NCI-H526 (cell line): ENCODE measurements at regions not wholly inside any gene's neighbourhood (a gene's known extent, or its start where the extent isn't known, plus 50 kb on each side); places are given as distances from the start of the nearest gene placed in this dataset.
A peak's percentile ranks its signal among the peaks of the same experiment; 100 is the strongest.
"Not testable (repeated sequence)": the region's sequence is repeated elsewhere in the genome, so short reads cannot be mapped to it uniquely, and the experiment has no call there.

Source experiments
- DNase-seq, 2 experiments: peaks; one replicate each; lab custom pipeline; 2025; lab: John Stamatoyannopoulos, UW

DNA sequence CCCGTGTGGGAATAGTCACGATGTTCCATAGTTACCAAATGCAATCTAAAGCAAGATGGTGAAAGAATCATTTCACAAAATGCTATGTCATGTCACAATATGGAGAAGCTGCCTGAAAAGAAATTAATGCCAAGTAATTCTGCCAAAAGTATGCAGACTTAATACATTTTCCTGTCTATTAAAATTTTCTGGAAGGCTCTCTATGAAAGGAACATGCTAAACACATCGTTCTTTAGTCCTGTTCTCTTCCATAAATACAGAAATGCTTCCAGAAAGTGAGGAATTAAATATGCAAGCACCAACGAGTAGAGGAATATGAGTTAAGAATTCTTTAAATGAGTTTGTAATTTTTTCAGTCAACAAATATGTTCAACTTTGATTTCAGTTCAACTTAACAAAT is 266.8 kb upstream of the CRBN start:
- DNase-seq: no peak

DNA sequence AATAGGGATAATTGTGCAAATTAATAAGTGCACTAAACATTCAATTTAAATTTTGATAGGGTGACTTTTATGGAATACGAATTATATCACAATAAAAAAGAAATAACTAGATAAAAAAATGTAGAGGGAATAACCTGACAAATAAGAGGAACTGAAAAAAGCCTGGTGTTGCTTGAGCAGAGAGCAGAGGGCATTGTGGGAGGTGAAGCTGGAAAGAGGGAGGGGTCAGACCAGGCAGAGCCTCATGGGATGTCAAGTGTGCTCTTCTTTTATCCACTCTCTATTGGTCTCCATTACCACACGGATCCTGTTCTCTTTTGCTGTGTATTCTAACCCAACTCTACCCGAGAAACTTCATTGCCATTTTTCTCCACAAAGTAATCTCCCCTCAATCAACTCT is 264.0 kb upstream of the CRBN start:
- DNase-seq: no peak

DNA sequence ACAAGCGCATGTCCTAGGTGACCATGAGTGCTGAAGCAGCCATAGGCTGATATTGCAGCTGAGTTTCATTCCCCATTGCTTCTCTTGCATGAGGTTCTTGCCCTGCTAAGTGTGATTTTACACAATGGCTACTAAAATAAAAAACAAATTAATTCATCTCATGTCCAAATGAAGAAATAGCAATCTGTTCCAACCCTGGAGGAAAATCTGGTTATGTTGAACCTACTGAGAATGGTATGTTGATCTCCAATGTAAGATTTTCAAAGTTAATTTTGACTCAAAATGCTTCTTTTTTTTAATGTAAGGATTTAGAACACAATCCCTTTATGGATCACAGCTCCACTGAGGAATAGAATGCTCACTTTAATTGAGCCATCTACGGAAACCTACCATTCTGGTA is 254.2 kb upstream of the CRBN start:
- DNase-seq: no peak

DNA sequence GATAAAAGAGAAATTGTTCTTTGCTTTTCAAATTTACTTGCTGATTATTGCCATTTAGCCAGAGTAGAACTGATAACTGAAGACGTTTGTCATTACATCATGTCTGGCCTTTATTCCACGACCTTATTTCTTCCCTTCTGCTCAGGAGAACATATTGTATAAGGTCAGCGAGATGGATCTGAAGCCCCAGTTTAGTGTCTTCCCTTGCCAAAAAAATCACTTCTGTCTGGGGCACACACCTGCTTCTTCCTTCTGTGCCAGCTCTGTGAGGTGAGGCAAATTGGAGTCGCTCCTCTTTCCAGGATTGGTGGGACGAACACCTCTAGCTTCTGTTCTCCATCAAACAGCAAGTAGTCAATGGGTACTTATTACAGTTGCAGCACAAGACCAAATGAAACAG is 250.3 kb upstream of the CRBN start:
- DNase-seq: no peak

DNA sequence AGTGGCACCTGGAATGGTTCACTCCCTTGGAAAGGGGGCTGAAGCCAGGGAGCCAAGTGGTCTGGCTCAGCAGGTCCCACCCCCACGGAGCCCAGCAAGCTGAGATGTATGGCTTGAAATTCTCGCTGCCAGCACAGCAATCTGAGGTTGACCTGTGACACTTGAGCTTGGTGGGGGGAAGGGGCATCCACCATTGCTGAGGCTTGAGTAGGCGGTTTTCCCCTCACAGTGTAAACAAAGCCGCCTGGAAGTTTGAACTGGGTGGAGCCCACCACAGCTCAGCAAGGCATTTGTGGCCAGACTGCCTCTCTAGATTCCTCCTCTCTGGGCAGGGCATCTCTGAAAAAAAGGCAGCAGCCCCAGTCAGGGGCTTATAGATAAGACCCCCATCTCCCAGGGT is 228.2 kb upstream of the CRBN start:
- not testable (repeated sequence) for DNase-seq

DNA sequence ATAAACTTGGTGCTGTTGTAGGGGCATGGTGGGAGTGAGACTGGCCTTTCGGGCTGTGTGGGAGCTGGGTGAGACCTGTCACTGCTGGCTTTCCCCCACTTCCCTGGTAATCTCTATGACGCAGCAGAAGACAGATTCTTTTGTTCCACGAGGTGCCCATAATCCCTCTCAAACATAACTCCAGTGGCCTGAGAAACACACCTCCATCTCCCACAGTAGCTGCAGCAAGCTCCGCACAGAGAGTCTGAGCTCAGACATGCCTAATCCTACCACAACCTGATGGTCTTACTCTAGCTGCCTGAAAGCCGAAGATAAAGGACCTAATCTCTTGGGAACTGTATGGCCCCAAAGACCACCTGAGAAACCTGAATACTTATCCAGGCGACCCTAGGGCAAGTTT is 225.6 kb upstream of the CRBN start:
- DNase-seq: no peak

DNA sequence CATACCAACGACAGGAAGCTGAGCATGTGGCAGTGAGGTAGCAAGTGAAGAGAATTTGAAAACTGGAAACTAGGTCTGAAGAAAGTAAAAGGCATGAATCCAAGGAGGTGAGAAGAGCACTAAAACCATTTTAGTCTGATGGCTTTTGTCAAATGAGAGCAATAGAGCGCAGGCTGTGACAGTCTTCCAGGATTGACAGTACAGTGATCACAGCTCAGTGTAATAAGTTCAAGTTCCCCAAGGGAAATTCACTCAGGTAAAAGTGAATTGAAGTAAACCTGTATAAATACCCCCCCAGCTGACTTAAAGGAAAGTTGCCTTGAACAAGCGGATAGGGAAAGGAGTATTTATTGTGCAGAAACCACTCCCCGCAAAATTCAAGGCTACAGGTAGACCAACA is 224.2 kb upstream of the CRBN start:
- no peak for DNase-seq

DNA sequence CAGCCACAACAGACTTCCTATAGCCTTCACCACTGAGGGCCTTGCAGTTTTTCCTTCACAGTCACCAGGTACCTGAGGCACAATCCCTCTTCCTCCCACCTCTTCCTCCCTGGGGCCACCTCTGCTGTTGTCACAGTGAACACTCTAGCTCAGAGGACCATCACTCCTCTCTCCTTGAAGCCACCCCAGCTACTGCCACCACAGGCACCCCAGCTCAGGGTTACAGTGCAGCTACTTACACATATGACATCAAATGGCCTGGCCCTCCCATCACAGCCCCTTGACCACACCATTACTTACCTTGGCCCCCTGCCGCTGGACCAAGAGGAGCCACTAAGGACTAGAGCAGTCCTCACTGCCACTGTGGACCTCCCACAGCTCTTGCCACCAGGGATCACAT is 213.5 kb upstream of the CRBN start:
- DNase-seq: no peak

DNA sequence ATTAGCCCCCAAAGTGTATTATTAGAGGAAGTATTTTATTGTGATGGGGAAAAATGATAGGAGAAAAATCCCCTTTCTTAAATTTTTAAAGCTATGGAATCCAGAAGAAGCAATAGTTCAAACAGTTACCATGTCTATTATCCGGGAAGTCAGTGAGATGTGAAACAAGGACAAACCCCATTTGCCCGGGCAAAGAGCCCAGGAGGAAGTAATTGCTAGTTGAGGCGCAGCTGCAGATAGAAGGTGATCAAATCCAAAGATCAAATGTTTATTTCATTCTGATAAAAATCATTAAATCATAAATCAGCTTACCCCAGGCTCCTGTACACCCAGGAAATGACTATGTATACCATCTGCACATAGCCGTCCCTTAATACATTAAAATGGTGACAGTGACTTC is 204.0 kb upstream of the CRBN start:
- no peak for DNase-seq

DNA sequence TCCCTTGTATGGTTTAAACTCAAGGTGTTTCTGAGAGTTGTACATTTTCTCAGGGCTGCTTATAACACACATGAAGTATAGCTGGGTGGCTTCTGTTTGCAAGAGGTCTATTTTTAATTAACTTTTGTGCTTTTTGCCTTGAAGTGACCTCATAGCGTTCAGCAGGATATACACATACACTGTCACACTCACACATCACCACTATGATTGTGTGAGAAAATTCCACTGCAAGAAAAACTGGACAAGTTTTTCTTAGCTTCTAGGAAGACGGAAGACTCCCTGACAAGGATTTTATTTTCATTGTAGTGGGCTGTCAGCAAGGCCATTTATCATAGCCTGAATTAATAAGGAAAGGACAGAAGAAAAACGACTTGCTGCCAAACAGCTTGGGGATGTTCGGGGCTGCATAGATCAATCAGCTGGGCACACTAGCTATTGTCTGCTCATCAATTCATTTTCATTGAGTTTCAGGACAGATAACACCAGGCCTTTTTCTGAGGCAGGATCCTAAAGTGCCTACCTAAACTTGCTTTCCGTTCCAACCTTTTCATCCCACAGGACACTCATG is 192.8 kb upstream of the CRBN start:
- DNase-seq: no peak

DNA sequence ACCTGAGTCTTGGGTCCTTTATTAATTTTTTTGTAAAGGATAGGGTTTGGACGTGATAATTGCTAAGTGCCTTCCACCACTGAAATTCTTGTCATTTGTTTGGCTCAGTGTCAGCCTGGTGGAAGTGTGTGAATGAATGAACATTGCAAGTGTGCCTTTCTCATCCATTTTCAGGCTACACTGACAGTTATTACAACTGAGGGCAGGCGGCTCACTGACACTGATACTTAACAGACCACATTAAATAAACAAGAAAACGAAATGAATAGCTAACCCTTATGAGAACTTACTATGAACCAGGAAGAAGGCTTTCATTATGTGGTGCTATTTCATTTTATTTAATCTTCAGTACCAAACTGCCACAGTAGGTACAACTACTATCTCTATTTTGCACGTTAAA is 188.8 kb upstream of the CRBN start:
- DNase-seq: no peak

DNA sequence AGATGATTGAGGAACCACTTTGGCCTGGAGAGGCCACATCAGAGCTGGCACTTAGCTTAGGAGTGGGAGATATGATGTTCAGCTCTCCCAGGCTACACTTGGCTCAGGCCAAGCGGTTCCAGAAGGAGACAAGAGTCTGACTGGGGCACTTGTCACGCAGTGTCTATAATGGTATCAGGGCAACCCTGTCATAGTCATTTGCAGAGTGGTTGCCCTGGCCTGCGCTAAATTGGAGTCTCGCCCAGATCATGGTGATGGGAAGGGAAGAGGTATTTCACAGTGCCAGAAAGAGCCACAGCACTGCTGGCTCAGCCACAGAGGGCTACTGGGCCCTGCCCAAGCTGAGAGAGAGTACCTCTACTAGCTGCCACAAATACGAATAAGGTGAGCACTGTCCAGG is 186.9 kb upstream of the CRBN start:
- DNase-seq: no peak

DNA sequence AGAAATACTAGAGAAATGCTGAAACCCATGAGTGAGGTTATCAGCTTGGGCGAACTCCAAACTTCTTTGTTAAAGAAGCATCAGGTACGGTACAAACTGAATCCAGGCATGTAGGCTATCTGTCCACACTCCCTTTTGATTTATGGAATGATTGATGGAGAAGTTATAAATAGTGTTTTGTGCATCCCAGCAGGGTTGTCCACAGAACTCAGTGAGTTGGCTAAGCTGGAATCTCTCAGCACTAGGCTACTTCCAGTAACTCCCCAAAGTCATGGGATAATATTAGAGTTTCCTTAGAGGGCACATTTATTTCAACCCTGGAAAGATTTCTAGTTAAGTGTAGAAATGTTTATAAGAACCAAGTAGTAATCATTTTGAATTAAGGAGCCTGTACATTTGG is 186.2 kb upstream of the CRBN start:
- no peak for DNase-seq

DNA sequence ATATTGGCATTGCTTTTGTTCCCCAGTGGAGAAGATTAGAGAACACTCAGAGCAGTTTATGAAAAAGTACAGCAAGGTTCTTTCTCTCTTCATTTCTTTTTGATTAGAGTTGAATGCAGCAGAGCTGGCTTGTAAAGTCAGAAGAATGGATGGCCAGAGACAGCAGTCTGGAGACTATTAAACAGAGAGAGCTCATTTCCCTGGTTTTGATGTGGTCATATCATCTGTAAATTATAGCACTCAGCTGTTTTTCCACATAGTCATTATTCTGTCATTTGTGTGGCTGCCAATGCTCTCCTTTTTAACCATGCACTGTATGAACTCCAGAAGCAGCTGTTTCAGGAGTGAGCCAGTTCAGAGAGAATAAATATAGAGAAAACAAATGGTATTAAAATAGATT is 177.4 kb upstream of the CRBN start:
- peak in 1 of 2 experiments; percentile 28 for DNase-seq

DNA sequence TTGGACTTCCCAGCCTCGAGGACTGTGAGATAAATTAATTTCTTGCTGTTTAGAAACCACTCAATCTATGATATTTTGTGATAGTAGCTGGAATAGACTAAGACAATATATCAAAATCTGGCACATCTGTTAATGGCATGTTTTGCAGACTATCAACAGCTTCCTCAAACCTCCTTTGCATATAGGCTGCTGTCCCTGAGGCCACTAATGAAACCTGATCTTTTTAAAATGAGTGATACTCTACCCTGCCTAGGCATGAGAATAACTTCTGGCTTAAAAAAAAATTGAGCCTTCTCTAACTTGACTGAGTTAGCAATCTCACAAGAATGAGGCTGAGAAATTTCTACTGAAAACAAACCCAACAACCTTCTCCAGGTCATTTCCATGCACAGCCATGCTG is 176.0 kb upstream of the CRBN start:
- DNase-seq: peak; percentile 40 to 76

DNA sequence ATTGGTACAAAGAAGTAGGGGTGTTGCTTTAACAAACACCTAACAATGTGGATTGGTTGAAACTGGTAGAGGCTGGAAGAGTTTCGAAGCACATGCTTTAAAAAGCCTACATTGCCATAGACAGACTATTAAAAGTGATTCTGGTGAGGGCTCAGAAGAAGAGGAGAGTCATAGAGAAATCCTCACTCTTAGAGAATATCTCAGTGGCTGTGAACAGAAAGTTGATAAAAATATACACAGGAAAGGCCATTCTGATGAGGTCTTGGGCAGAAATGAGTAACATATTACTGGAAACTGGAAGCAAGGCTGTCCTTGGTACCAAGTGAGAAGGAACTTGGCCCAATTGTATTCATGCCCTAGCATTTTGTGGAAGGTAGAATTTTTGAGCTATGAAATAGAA is 173.7 kb upstream of the CRBN start:
- DNase-seq: no peak

DNA sequence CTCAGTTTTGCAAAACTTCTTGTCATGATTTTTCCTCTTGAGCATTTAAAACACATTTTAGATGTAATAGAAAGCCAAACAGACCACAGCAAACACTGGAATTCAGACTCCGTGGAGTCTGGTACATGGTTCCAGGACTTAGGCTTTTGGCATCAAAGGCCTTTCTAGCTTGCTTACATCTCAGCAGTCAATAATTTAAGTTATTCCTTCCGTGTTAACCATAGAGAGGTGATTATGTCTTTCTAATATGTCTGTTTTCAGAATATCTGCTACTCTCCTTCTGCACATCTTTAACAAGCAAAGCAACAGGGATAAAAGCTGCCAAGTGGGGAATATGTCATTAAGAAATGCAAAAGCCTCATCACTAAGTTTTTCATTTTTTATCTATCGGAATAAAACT is 171.7 kb upstream of the CRBN start:
- no peak for DNase-seq

DNA sequence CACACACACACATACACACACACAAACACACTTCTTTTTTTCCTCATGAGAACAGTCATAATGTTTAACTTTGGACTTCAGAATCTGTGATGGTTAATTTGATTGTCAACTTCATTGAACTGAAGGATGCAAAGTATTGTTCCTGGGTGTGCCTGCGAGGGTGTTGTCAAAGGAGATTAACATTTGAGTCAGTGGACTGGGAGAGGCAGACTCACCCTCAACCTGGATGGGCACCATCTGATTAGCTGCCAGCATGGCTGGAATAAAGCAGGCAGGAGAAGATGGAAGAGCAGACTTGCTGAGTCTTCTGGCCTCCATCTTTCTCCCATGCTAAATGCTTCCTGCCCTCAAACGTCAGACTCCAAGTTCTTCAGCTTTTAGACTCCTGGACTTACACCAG is 167.6 kb upstream of the CRBN start:
- DNase-seq: not testable (repeated sequence)

DNA sequence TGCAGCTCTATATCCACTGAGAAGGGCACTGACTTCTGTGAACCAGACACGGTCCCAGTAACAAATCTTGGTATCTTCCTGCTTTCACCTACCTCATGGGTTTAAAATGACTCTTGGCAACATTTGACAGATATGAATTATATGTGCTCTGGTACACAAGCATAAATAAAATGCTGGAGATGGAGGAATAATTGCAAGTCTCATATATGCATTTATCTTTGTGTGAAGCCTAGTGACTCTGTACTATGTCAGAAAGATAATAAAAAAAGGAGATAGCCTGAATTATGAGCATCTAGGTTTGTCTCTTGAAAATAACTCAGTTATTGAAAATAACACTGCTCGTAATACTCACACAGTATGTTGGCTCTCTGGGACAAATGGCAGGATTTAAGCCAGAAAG is 167.1 kb upstream of the CRBN start:
- DNase-seq: no peak

DNA sequence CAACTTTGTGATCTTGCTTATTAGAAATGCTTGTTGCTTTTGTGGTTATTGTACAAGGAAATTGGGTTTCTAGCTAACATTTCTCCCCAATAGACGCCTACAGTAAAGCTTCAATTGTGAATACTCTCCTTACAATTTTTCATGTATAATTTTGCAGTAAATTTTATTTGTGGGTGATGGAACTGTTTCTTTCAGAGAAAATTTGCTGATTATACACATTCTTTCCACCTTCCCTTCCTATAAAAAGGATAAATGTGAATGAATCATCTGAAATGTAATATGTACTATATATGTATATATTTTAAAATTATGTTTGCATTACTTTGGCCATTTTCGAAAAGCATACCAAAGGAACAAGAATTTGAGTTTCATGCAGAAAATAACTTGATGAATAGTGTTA is 162.7 kb upstream of the CRBN start:
- DNase-seq: no peak

DNA sequence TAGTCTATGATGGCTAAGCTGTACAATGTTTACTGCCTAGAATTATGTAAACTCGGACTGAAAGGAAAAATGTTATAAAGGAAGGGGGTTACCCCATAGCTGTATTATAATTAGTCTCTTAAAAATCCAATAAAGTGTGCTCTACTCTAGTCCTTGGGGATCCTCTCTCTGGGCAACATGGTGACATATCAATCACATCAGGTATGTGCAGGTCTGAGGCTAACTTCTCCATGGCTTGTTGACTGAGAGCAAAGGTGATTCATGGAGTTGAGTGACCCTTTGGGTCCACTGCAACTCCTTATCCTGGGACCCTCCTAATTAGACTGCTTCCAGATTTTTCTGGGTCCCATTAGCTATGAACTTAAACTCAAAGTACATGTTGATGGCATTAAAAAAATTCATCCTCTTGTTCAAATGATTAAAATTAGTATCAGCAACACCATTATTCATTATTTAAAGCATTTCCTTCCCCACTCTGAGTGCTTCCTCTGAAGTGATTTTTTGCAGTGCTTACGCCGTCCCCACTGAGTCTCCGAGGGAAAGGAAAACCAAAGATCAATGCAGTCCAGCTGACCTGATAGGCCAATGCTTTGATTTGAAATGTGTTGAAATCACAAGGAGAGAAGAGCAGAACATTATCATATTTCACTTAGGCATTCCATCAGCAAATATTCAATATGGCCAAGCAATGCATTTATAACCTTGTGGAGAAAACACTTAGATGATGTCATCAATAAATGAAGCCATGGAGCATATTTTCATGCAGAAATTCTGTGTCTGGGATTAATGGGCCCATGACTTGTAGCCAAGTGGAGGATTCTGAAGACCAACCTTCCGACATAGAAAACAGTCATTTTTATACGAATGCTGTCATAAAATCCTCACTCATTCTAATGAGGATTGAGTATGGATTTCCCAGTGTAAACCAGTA is 161.7 kb upstream of the CRBN start:
- no peak for DNase-seq

DNA sequence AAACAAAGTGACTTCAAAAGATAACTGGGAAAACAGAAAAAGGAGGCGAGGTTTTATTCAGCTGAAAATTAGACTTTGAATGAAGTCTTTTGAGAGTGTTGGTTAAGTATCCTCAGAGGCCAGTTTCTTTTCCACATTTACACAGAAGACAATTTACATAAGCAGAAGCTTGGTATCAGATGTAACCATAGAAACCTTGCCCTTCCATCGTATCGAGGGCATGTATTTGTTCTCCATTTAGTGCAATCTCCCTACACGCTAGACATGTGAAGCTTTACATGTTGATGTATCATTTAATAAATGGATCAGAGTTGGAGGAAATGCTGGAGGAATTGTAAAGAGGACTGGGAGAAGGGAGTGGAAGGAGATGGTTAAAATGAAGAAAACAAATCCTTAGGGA is 161.0 kb upstream of the CRBN start:
- DNase-seq: peak in 1 of 2 experiments; percentile 5

DNA sequence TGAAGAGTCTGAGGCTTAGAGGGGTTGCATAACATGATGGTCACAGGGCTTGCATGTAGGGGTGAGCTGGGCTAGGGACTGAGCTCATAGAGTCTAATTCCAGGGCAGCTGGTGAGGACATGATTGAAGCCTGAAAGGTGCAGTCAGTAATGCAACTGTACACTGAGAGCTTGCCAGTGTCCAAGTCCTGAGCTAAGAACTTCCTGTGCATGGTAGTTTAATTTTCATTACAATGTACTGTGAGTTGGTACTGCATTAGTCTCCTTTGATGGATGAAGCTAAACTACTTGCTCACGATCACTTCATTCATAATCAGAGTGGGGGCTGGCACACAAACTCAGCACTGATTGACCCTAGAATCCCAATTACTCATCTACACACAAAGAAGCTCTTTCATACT is 156.4 kb upstream of the CRBN start:
- no peak for DNase-seq

DNA sequence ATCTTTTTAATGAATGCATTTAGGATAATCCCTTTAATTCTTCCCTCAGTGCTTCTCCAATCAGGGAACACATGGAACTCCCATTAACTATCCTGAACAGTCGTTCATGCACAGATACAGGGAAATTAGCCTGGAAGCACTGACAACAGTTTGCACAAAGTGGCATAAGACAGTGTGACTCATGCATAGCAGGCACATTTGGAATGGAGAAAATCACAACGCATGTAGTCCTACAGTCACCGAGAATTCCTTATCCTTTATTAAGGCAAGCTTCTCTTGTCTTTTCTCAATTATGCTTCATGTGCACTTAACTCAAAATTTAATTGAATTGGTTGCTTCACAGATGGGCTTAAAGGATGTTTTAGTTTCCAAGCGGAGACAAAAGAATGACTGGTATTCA is 155.0 kb upstream of the CRBN start:
- no peak for DNase-seq
